GM21528 (cell line): ENCODE measurements at regions not wholly inside any gene's neighbourhood (a gene's known extent, or its start where the extent isn't known, plus 50 kb on each side); places are given as distances from the start of the nearest gene placed in this dataset.

Experiments used
- ATAC-seq: cut with Tn5 transposase; IDR thresholded peaks from one replicate; pipeline ENCODE4 v1.9.1; 2021; ENCODE audit warnings: mild to moderate bottlenecking, moderate library complexity; ENCODE audit not compliant: unreplicated experiment, low FRiP score

- ATAC-seq = no peak
These were observed 196.2 kb upstream of the IER5L start for GRCh38 chr9:129374231-129374630.

DNA sequence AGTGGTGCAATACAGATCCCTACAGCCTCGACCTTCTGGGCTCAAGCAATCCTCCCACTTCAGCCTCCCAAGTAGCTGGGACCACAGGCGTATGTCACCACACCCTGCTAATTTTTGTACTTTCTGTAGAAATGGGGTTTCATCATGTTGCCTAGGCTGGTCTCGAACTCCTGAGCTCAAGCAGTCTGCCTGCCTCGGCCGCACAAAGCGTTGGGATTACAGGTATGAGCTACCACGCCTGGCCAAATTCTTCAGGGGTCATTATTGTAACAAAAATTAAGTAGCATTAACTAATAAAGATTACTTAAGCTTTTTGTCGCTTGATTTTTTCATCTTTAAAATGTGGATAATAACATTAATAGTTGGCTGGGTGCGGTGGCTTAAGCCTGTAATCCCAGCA, 195.3 kb upstream of the IER5L start:
- no peak for ATAC-seq

GRCh38 chr9:129370770-129371169, 192.7 kb upstream of the IER5L start:
- ATAC-seq = no peak

- ATAC-seq = no peak
These were observed 190.4 kb upstream of the IER5L start for GRCh38 chr9:129368444-129368978.

DNA sequence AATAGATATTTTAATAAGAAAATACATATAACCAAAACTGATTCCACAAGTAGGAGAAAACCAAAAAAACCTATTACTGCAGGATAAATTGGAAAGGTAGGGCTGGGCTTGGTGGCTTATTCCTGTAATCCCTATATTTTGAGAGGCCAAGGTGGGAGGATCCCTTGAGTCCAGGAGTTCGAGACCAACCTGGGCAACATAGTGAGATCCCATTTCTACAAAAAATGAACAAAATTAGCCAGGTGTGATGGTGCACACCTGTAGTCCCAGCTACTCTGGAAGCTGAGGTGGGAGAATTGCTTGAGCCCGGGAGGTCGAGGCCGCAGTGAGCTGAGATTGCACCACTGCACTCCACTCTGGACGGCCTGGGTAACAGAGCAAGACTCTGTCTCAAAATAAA, 189.2 kb upstream of the IER5L start:
- no peak for ATAC-seq

- no peak for ATAC-seq
These were observed 187.1 kb upstream of the IER5L start for GRCh38 chr9:129365196-129365595.

DNA sequence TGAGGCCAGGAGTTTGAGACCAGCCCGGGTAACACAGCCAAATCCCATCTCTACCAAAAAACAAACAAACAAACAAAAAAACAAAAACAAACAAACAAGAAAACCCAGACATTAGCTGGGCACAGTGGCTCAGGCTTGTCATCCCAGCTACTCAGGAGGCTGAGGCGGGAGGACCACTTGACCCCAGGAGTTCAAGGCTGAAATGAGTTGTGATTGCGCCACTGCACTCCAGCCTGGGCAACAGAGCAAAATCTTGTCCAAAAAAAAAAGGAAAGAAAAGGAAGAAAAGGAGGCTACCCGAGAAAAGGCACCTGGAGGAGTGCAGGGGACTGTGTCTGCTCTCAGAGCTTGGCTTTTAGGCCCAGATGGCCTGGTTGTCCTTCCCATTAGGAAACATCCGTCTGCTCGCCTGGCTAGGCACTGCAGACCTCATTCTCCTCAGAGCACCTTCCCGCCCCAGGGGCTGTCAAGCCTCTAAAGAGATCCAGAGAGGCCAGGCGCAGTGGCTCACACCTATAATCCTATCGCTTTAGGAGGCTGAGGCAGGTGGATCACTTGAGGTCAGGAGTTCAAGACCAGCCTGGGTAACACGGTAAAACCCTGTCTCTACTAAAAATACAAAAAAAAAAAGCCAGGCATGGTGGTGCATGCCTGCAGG, 185.3 kb upstream of the IER5L start:
- no peak for ATAC-seq

- no peak for ATAC-seq
These were observed 184.4 kb upstream of the IER5L start for GRCh38 chr9:129362287-129363000.

- no peak for ATAC-seq
These were observed 183.1 kb upstream of the IER5L start for GRCh38 chr9:129361196-129361595.

- ATAC-seq = no peak
These were observed 182.0 kb upstream of the IER5L start for GRCh38 chr9:129359916-129360536.

DNA sequence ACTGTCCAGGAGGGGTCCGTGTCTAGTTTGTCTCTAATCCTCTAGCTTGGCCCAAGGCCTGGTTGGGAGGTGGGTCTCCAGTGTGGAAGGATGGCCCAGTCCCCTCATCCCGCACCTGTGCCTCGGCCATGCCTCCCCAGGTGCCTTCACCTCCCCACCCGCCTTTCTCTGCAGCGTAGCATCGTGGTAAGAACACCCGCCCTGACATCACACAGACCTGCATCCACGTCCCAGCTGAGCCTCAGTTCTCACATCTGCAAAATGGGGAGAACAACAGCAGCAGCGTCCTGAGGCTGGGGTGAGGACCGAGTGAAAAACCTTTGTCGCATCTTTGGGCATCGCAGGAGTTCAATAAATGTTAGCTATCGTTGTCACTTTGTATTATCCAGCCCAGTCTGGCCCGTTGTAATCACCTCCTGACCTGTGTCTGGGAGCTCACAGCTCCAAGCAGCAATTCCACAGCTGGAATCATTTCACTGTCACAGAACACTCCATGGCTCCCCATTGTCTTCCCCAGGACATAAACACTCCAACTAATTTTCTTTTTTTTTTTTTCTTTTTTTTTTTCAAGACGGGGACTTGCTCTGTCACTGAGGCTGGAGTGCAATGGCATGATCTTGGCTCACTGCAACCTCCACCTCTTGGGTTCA, 181.2 kb upstream of the IER5L start:
- ATAC-seq = no peak

DNA sequence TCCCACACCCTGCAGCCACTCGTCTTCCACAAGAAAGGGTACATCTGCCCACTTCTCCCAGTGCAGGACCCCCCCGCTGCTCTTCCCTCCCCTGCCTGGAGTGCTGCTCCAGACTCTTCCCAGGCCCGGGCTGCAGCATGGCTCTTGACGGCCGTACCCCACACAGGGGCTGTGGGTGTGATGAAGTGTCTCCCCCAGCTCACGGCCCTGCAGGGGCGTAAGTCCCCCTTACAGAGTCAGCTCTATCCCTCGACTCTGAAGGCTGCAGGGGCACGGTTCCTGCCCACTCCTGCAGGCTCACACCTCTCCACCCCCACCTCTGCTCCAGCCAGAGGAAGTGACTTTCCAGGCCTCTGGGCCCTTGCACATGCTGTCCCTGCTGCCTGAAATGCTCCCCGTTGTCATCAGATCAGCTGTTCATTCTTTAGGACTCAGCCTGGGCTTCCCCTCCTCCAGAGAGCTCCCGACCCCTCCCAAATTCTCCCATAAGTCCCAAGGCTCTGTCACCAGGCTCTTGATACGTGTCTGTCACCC, 180.6 kb upstream of the IER5L start:
- ATAC-seq = no peak

- no peak for ATAC-seq
These were observed 179.7 kb upstream of the IER5L start for GRCh38 chr9:129357773-129358245.

GRCh38 chr9:129356871-129357772, 179.1 kb upstream of the IER5L start:
- no peak for ATAC-seq

- ATAC-seq = no peak
These were observed 177.6 kb upstream of the IER5L start for GRCh38 chr9:129355631-129356030.

- no peak for ATAC-seq
These were observed 176.4 kb upstream of the IER5L start for GRCh38 chr9:129354498-129354897.

GRCh38 chr9:129353697-129354336, 175.8 kb upstream of the IER5L start:
- ATAC-seq = no peak

DNA sequence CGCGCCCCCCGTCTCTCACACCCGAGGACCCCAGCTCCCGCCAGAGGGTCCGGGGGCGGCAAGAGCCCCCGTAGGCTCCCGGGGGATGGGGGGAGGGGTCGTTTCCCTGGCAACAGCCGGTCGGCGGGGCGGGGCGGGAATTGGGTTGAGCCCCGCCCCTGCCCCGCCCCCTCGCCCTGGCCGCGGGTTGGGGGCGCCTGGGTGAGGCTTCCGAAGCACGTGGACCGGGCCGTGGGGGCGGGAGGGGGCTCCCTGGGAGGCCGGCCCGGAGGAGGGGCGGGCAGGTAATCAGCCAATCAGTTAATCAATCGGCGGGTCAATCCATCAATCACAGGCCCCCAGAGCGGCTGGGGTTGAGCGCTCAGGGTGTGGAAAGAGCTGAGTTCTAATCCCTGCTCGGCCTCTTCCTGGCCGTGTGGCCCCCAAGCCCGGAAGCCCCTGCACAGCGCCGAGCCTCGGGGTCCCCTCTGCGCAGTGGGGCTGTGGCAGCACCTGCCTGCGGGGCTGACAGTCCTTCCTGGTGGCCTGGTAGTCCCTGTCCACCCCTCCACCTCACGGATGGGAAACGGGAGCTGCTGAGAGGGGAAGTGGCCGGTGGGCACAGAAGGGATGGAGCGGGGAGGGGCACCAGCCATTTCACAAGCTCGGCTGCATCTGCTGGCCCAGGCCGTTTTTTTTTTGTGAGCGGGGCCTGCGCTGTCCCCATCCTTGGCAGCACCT, 174.2 kb upstream of the IER5L start:
- ATAC-seq = no peak
